MM.1S (cell line): ENCODE measurements at regions not wholly inside any gene's neighbourhood (a gene's known extent, or its start where the extent isn't known, plus 50 kb on each side); places are given as distances from the start of the nearest gene placed in this dataset.

Experiments
- DNase-seq: peaks from one replicate; pipeline ENCODE4 v3.0.0-alpha.2; 2015
- H2AFZ ChIP-seq: fragments of 300-600 bp; sonication (generic); 2 replicates; pipeline ENCODE4 v1.6.0; 2016; ENCODE audit warnings: antibody characterized with exemption, low read length
- H3F3A ChIP-seq: fragments of 300-600 bp; sonication (generic); 2 replicates; pipeline ENCODE4 v1.6.1; 2016; ENCODE audit warnings: mild to moderate bottlenecking, antibody characterized with exemption, low read length, moderate library complexity, mixed read lengths; ENCODE audit not compliant: insufficient read depth
- H3K27ac ChIP-seq: fragments of 300-600 bp; sonication (generic); 2 replicates; pipeline ENCODE4 v1.5.1; 2016; ENCODE audit warnings: mild to moderate bottlenecking, low read length
- H3K27me3 ChIP-seq: fragments of 300-600 bp; sonication (generic); replicated peaks from 2 replicates; pipeline ENCODE4 v1.6.0; 2016; ENCODE audit warnings: low read length; ENCODE audit not compliant: insufficient read depth
- H3K36me3 ChIP-seq: fragments of 300-600 bp; sonication (generic); replicated peaks from 2 replicates; pipeline ENCODE4 v1.6.1; 2016; ENCODE audit warnings: mild to moderate bottlenecking, low read length, mixed read lengths; ENCODE audit not compliant: insufficient read depth
- H3K4me1 ChIP-seq: fragments of 300-600 bp; sonication (generic); 2 replicates; pipeline ENCODE4 v1.6.1; 2016; ENCODE audit warnings: low read length, mixed read lengths
- H3K4me2 ChIP-seq: fragments of 300-600 bp; sonication (generic); 2 replicates; pipeline ENCODE4 v1.6.0; 2016; ENCODE audit warnings: low read depth, low read length
- H3K4me3 ChIP-seq: fragments of 300-600 bp; sonication (generic); 2 replicates; pipeline ENCODE4 v1.5.1; 2016; ENCODE audit warnings: low read length, mixed read lengths
- H3K79me2 ChIP-seq: fragments of 300-600 bp; sonication (generic); 2 replicates; pipeline ENCODE4 v1.6.1; 2016; ENCODE audit warnings: mixed run types, low read length, mixed read lengths
- H3K9ac ChIP-seq: fragments of 300-600 bp; sonication (generic); 2 replicates; pipeline ENCODE4 v1.6.1; 2016; ENCODE audit warnings: low read length, mixed read lengths
- H3K9me2 ChIP-seq: fragments of 300-600 bp; sonication (generic); replicated peaks from 2 replicates; pipeline ENCODE4 v1.6.1; 2016; ENCODE audit warnings: mild to moderate bottlenecking, low read length, mixed read lengths; ENCODE audit not compliant: insufficient read depth
- H3K9me3 ChIP-seq: fragments of 300-600 bp; sonication (generic); replicated peaks from 2 replicates; pipeline ENCODE4 v1.6.1; 2016; ENCODE audit warnings: mild to moderate bottlenecking, low read length, mixed read lengths; ENCODE audit not compliant: insufficient read depth
- H4K20me1 ChIP-seq: fragments of 300-600 bp; sonication (generic); 2 replicates; pipeline ENCODE4 v1.6.1; 2016; ENCODE audit warnings: mild to moderate bottlenecking, low read length, moderate library complexity, mixed read lengths; ENCODE audit not compliant: insufficient read depth
- EZH2 ChIP-seq: fragments of 300-600 bp; sonication (generic); optimal IDR thresholded peaks from 2 replicates; pipeline ENCODE3; 2017; ENCODE audit warnings: low read depth, mild to moderate bottlenecking, antibody characterized with exemption, low read length, mixed read lengths
- EZH2phosphoT487 ChIP-seq: fragments of 300-600 bp; sonication (generic); IDR thresholded peaks from 2 replicates; pipeline ENCODE4 v1.6.1; 2018; ENCODE audit warnings: antibody characterized with exemption, low read length
- TF ChIP-seq, protein P1 (sequence below): fragments of 300-600 bp; sonication (generic); IDR thresholded peaks from 2 replicates; pipeline ENCODE4 v1.5.1; 2016; ENCODE audit warnings: antibody characterized with exemption, low read length, mixed read lengths

- Histone ChIP-seq H3K79me2 (no peaks in the 10 kb centered on the region), H4K20me1 (no peaks in the 10 kb centered on the region), H3K4me2 (no peak overlapping the region), H3K27me3 (no peaks in the 10 kb centered on the region), H2AFZ (no peak overlapping the region), H3K27ac (no peak overlapping the region), H3K9ac (no peak overlapping the region), H3K9me3 (no peaks in the 10 kb centered on the region), H3K4me3 (no peak overlapping the region), H3K9me2 (no peaks in the 10 kb centered on the region), H3K36me3 (no peaks in the 10 kb centered on the region), H3K4me1 (no peaks in the 10 kb centered on the region), H3F3A (no peaks in the 10 kb centered on the region)
- TF ChIP-seq EZH2 (no peak), EZH2phosphoT487 (no peak)
- TF ChIP-seq, protein P1, sequence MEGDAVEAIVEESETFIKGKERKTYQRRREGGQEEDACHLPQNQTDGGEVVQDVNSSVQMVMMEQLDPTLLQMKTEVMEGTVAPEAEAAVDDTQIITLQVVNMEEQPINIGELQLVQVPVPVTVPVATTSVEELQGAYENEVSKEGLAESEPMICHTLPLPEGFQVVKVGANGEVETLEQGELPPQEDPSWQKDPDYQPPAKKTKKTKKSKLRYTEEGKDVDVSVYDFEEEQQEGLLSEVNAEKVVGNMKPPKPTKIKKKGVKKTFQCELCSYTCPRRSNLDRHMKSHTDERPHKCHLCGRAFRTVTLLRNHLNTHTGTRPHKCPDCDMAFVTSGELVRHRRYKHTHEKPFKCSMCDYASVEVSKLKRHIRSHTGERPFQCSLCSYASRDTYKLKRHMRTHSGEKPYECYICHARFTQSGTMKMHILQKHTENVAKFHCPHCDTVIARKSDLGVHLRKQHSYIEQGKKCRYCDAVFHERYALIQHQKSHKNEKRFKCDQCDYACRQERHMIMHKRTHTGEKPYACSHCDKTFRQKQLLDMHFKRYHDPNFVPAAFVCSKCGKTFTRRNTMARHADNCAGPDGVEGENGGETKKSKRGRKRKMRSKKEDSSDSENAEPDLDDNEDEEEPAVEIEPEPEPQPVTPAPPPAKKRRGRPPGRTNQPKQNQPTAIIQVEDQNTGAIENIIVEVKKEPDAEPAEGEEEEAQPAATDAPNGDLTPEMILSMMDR: no peak
- no peak for DNase-seq
Measured at GRCh38 chr16:79703066-79703465, 102.5 kb upstream of the MAF start.

- Histone ChIP-seq H3K27ac (no peak overlapping the region), H3K27me3 (no peaks in the 10 kb centered on the region), H3K79me2 (no peaks in the 10 kb centered on the region), H3K4me2 (no peak overlapping the region), H3F3A (no peaks in the 10 kb centered on the region), H3K9ac (no peak overlapping the region), H4K20me1 (no peaks in the 10 kb centered on the region), H3K4me1 (no peaks in the 10 kb centered on the region), H3K9me2 (no peaks in the 10 kb centered on the region), H2AFZ (no peak overlapping the region), H3K9me3 (no peaks in the 10 kb centered on the region), H3K36me3 (no peaks in the 10 kb centered on the region), H3K4me3 (no peak overlapping the region)
- TF ChIP-seq EZH2: no peak
- TF ChIP-seq EZH2phosphoT487: no peak
- TF ChIP-seq, protein P1: no peak
- no peak for DNase-seq
Measured at GRCh38 chr16:79698341-79698753, 97.8 kb upstream of the MAF start.

DNA sequence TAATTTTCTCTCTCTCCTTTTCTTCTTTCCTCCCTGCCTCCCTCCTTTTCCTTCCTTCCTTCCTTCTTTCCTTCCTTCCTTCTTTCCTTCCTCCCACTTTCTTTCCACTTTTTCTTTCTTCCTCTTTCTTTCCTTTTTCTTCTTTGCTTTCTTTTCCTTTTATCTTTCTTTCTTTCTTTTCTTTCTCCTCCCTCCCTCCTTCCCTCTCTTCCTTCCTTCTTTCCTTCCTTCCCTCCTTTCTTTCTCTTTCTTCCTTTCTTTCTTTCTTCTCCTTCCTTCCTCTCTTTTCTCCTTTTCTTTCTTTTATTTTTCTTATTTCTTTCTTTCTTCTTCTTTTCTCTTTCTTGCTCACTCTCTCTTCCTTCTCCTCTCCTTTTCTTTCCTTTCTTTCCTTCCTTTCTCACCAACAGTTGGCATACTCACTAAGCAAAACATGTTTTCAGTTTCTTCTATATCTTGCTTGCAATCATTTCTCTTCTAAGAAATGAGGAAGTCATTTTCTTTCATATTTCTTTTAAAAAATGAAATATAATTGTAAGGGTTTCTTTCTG, 97.1 kb upstream of the MAF start:
- H3K9ac ChIP-seq: no peak overlapping the region
- H3K4me1 ChIP-seq: no peaks in the 10 kb centered on the region
- H3K36me3 ChIP-seq: no peaks in the 10 kb centered on the region
- H3K27ac ChIP-seq: no peak overlapping the region
- H3K9me3 ChIP-seq: no peaks in the 10 kb centered on the region
- DNase-seq: no peak
- H4K20me1 ChIP-seq: no peaks in the 10 kb centered on the region
- H3K4me3 ChIP-seq: no peak overlapping the region
- no peaks in the 10 kb centered on the region for H3K27me3 ChIP-seq
- H2AFZ ChIP-seq: no peak overlapping the region
- H3K79me2 ChIP-seq: no peaks in the 10 kb centered on the region
- TF ChIP-seq EZH2phosphoT487: no peak
- TF ChIP-seq EZH2: no peak
- TF ChIP-seq, protein P1: no peak
- no peaks in the 10 kb centered on the region for H3K9me2 ChIP-seq
- H3K4me2 ChIP-seq: no peak overlapping the region
- no peaks in the 10 kb centered on the region for H3F3A ChIP-seq
